HG03571 (cell line): ENCODE measurements at regions not wholly inside any gene's neighbourhood (a gene's known extent, or its start where the extent isn't known, plus 50 kb on each side); places are given as distances from the start of the nearest gene placed in this dataset.
"Not testable (repeated sequence)": the region's sequence is repeated elsewhere in the genome, so short reads cannot be mapped to it uniquely, and the experiment has no call there.

Source experiments
- ATAC-seq: cut with Tn5 transposase; IDR thresholded peaks from one replicate; pipeline ENCODE4 v1.9.1; 2021; ENCODE audit not compliant: unreplicated experiment

DNA sequence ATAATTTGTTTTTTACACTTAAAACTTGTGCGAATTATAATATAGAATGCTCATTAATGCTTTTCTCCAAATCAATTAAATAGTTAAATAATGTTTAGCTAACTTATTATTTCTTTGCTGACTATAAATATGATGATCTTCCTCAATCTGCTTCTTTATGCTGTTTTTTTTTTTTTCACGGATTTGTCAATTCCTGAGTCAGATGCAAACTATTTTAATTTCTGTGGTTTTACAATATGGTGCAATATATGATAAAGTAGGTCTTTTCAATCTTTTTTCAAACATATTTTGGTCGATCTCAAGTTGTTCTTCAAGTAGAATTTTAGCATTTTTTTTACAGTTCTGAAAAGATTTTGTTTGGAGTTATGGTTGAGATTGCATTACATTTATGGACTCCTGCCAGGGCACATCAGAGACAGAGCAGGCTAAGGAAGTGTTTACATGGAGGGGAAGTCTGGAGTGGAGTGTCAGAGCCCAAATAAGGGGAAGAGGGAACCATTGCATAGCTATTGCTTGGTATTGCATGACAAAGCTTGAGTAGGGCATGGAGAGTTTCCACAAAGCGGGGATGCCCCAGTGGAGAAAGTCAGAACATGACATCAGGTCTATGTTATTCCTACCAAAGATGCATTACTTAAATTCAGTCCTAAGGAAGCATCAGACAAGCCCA lies 204.4 kb downstream of the OTUD1 start:
- no peak for ATAC-seq

DNA sequence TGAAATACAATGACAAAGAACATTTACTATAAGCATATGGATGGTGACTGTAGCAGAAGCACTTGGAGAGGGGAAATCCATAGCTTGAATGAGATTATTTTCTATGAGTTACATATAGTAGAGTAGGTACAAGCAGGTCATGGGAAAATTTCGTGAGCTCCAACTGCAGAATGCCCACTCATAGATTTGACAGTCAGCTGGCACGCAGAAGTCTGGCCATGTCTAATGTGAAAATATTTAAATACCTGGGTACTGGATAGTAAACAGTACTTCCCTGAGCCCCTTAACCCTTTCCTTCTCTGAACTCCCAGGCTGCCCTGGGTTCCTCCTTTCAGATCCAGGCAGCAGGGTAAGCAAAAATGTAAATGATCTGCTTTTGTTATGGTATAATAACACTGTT lies 209.7 kb downstream of the OTUD1 start:
- no peak for ATAC-seq

DNA sequence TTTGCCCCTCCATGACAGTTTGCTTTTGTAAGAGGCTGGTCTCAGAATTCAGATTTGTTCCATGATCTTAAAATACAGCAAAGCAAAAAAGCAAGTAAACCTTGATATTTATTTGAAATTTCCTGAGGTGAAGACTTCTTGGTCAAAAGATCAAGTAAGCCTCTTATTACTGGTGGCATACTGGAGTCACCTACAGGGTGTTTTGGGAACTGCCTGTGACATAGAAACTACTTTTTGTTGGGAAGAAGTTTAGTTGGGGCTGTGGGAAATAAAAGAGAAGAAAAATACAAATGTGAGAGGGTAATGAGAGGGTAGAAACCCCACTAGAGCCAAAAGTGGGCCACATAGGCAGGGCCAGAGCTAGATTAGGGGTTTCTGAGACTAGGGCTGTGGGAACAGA lies 217.9 kb downstream of the OTUD1 start:
- no peak for ATAC-seq

DNA sequence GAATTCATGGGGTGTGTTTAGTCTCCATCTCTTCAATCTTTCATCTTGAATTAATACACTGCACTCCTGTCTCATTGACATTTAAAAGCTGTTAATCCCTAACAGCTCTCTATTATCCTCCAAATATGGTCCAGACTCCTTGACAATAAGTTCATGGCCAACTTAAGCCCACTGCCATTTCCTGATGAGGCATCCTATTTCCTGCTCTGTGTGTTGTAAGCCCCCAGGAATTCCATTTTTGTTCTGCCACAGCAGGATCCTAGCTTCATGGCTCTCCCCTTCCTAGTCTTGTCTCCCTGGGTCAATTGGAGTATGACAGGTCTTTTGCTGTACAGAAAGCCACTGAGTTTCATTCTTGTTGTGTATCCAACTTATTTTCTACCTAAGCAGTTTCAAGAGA lies 218.8 kb downstream of the OTUD1 start:
- no peak for ATAC-seq

DNA sequence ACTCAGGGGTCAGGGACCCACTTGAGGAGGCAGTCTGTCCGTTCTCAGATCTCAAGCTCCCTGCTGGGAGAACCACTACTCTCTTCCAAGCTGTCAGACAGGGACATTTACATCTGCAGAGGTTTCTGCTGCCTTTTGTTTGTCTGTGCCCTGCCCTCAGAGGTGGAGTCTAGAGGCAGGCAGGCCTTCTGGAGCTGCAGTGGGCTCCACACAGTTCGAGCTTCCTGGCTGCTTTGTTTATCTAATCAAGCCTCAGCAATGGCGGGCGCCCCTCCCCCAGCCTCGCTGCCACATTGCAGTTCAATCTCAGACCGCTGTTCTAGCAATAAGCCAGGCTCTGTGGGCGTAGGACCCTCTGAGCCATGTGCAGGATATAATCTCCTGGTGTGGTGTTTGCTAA lies 233.0 kb downstream of the OTUD1 start:
- ATAC-seq = not testable (repeated sequence)

DNA sequence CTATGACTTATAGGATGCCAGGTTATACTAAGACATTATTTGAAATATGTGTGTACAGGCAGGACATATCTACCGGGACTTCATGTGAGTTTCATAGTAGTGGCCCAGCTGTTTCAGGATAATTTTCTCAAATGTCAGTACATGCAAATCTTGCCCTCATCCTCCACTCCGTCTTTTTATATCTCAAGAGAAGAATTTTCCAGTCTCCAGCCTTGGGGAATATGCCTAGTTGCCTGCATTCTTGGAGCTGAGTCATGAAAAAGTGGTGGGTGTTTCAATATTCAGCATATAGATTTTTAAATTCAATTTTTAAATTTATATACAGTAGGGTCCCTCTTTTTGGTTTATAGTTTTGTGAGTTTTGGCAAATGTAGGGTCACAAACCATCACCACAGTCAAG lies 236.7 kb downstream of the OTUD1 start:
- ATAC-seq = no peak

DNA sequence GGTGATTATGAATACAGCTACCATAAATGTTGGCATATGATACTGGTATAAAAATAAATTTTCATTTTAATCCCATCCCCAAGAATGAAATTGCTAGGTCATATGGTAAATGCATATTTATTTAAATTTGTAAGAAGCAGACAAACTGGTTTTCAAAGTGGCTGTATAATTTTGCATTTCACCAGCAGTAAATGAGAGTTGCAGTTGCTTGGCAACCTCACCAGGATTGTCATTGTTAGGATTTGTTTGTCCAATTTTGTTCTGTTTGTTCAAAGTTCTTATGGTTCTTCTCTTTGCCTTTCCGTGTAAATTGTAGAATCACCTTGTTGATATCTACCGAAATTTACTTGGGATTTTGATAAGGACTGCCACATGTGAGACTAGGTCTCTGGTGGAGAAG lies 237.4 kb downstream of the OTUD1 start:
- no peak for ATAC-seq

DNA sequence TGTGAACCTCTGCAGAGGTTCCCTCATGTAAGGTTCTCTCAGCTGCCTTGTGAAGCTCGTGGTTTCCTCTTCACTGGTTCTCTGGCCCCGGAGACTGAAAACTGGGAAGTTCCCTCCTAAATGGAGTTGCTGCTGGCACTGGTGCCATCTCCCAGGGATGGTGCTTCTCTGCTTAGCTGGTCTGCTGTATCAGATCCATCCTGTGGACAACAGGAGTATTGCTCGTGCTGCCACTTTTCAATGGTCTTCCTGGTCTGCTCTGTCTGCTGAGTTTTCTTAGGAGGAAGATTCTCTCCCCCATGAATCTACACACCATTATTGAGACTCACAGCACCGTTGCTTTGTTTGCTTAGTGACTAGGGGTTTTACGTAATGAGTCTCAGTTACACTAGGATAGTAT lies 247.8 kb downstream of the OTUD1 start:
- ATAC-seq = no peak

DNA sequence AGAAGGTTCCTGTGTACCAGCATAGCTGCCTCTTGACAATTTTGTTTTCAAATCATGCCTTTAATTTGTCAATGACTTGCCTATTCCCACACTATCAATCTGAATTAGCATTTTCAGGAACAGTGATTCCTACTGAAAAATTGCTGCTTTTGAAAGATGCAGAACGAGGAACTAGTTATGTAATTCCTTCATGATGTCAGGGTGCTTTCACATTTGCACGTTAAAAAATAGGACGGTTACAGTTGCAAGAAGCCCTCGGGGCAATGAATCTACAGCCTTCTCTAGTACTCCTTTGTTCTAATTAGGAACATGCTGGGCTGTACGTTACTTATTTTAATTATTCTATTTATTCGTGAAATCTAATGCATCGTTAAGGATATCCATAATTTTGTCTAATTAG lies 253.9 kb downstream of the OTUD1 start:
- ATAC-seq = no peak

DNA sequence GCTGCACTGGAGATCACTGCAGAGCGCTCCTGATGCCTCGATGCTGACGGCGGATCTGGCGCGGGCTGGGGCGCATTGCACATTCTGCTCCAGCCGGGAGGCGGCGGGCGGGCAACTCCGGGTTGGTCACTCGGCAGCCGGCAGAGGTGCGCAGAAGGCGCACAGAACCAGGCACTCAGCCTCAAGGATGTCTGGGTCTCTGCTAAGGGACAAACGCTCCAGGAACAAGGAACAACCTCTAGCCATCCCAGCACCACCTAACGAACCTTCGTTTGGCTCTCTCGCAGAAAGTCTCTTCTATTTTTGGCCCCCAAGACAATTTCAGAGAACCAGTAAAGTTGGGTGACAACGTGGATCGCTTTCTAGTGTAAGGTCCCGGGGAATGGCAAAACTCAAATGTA lies 254.6 kb downstream of the OTUD1 start:
- no peak for ATAC-seq

DNA sequence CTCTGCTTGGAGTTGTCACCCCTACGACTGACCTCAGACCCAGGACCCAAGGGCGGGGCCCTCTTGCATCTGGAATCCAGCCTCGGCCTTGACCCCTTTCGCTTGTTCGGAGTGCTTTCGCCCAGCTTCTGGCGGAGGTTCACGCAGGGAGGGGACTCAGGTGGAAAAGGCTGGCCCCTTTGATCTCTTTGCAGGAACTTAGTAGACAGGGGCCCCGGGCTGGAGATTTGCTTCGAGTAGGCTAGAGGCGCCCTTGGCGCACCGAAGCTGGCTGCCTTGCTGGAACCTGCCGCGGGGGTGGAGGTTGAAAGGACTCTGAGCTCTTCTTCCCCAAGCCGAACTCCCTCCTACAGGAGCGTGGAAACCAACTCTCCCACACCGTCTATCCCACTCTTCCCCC lies 255.1 kb downstream of the OTUD1 start:
- ATAC-seq = no peak

DNA sequence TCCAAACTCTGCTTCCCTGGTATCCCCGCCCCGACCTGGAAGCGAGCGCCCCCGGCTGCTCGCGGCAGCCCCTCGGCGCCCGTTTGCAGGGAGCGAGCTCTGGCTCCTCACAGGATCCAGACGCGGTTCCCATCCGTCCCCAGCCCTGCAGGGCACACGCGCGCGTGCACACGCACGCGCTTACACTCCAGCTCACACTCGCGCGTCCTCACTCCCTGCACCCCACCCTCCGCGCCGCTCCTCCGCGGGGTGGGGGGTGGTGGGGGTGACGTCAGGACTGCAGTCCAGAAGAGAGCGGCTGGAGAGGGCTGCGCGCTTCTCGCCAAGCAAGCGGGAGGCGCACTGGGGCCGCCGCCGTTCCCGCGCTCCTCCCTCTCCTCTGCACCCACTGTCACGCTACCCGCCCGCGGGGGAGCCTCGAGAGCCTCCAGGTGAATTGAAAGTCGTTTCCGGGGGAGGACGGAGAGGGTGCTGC lies 255.6 kb downstream of the OTUD1 start:
- ATAC-seq = no peak

DNA sequence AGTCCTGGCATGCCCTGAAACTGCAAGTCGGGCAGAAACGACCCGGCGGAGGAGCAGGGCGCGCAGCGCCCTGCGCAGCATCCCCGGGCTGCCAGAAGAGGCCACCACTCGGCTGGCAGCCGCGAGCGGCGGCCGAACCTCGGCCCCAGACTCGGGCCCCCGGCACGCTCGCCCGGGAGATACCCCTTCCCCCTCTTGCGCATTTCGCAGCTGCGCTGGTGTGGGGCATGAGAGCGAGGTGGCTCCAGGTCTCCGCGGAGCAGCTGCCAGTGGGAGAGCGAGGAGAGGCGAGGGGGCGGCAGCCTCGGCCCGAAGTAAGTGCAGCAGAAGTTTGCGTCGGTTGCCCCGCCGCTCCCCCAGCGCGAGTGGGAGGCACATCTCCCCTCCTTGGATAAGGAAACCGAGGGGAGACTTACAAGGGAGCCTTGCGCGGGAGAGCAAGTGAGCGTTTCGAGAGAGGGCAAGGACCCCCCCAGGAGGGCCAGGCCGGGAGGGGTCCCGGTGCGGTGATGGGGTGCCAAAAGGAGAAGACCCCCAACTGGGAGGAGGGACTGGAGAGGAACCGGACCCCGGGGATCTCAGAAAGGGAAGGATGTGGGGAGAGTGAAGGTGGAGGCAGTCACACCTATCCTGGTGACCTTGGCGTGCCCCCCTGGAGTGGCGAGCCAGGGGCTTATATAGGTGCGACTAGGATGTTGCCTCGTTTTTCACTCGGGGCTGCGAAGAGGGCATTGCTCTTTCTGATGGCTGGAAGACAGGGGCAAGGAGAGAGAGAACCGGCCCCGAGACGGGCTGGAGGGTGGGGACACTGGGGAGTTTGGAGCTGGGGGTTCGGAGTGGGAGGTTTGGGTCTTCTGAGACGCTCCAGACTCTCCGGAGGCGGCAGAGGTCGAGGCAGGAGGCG lies 256.3 kb downstream of the OTUD1 start:
- no peak for ATAC-seq

DNA sequence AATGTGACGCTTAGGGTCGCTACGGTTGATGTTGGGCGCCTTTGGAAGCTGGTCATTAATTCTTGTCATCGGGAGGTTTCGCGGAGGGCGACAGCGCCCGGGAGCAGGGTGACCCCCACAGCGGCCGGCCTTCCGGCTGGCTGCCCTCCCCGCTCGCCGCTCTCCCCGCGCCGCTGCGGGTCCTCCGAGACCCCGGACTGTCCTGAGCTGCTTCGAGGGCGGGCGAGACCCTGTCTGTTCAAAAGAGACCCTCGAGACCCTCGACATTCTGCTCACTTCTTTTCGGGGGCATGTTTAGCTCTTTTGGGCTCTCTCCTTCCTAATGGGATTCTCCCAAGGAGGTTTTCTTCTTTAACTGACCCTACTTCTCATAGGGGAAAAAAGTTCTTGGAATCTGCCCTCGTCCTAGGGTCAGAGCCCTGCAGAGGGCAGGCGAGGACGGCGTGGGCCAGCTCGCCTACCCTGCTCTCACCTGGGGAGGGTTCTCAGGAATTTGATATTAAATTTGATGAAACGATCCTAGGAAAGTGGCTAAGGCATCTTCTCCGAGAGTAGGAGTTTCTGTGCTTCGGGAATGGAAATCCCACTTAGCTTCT lies 257.0 kb downstream of the OTUD1 start:
- ATAC-seq = no peak

DNA sequence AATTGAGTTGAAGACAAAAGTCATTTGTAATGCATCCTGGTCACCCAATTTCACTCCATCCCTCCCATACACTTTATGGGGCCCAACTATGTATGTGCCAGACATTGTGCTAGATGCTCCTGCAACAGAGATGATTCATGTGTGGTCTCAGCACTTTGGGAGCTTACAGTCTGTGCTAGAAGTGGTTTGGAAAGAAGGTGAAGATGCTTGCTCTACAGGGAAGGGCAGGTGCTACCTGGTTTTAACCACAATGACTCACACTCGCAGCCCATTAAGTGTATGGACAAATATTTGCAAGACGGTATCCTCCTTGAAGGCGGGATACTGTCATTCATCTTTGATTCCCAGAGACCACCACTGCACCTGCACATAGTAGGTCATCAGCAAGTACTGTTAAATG lies 257.6 kb downstream of the OTUD1 start:
- no peak for ATAC-seq

DNA sequence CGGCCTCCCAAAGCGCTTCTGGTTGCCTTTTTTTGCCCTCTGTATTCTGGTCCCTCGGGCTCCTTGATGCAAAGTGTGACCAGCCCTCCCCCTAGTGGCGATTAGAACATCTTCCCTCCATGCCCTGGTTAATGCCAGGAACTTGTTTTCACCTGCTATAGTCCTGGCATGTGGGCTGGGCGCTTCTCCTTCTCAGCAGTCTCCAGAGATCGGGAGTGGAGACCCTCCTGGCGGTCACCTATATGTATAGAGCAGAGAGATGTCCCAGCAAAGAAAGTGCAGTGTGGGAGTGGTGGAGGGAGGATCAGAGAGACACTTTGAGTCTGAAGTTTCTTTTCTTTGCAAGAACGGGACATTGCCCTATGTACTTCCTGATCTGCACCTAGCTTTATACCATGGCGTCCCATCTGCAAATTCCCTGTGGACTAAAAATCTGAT lies 264.1 kb downstream of the OTUD1 start:
- peak; percentile 96 for ATAC-seq

DNA sequence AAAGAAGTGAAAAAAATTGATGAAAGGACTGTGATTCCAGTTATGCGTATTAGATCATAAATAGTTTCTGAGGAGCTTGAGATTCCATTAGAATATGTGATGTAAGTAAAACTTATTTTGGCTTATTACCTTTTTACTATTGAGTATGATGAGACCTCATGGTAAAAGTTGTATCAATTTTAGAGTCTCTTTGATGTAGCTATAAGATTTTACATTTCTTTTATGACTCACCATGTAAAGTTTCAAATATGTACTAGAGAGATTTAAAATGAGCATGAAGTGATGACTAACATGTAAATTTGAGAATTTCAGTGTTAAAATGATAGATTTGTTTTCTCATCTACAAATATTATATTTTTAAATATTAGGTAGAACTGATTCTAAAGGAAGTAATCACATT lies 276.5 kb downstream of the OTUD1 start:
- ATAC-seq = no peak

DNA sequence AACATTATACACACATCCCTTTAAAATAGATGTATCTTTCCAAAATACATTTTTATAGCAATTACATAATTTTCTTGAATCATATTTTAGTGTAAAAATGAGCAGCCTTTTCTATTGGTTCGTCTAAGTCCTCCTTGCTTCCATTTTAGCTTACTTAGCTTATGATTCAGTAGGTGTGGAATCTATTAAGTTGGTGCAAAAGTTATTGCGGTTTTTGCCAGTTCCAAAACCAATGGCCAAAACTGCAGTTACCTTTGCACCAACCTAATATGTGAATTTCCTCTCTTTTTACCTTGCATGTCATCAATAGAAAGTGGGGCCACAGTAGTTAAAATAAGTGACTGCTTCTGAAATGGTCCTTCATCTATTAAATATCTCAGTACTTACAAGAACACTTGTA lies 279.0 kb downstream of the OTUD1 start:
- no peak for ATAC-seq

DNA sequence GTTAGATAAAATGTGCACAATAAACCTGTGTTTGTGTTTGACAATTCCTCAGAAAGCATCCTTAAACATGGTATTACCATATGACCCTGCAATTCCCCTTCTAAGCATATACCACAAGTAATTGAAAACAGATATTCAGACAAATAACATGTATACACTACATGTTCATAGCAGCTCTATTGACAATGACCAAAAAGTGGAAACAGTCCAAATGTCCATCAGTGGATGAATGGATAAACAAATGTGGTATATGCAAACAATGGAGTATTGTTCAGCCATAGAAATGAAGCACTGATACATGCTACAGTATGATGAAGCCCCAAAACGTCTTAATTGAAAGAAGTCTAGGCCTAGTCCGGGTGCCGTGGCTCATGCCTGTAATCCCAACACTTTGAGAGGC lies 280.1 kb downstream of the OTUD1 start:
- no peak for ATAC-seq

DNA sequence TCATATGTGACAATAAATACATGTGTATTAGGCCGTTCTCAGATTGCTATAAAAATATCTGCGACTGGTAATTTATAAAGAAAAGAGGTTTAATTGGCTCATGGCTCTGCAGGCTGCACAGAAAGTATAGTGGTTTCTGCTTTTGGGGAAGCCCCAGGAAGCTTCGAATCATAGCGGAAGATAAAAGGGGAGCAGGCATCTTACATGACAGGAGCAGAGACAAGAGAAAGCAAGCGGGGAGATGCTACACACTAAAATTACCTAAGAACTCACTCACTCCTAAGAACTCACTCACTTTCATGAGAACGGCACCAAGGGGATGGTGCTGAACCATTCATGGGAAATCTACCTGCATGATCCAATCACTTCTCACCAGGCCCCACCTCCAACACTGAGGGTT lies 284.9 kb downstream of the OTUD1 start:
- no peak for ATAC-seq

DNA sequence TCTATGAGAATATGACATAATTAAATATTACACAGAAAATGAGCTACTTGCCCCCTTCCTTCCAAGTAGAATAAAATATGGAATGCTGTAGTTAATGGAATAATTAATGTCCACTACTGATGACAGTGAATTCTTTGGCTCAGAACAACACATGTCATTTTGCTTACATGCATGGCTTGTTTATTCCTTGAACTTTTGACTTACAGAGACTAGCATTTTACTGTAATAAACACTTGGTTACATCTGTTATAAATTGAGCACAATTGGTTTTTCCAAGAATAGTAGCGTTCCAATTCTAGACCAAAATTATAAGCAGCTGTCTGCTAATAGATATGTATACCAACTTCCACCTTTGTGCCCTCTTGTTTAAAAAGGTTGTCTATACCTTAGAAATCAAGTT lies 286.7 kb downstream of the OTUD1 start:
- ATAC-seq = no peak

DNA sequence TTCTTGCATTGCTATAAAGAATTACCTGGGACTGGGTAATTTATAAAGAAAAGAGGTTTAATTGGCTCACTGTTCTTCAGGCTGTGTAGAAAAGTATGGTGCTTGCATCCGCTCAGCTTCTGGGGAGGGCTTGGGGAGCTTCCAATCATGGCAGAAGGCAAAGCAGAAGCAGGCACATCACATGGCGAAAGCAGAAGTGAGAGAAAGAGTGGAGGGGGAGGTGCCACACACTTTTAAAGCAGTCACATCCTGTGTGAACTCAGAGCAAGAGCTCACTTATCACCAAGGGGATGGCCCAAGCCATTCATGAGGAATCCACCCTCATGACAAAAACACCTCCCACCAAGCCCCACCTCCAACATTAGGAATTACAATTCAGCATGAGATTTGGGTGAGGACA lies 303.5 kb downstream of the OTUD1 start:
- peak; percentile 94 for ATAC-seq
